A673 (cell line): ENCODE measurements at regions not wholly inside any gene's neighbourhood (a gene's known extent, or its start where the extent isn't known, plus 50 kb on each side); places are given as distances from the start of the nearest gene placed in this dataset.

Experiments used
- BruUV-seq: library from RNA; stranded (reverse); fragments of 400-500 nt; replicated peaks from 2 replicates; lab custom pipeline; 2021; lab: Mats Ljungman, UMichigan
- CTCF ChIA-PET: fragments of 300-600 bp; sonication (Branson Sonifier 250); formaldehyde crosslinking; loops from one replicate; lab custom pipeline; 2022; ENCODE audit warnings: antibody characterized with exemption; lab: Charles Lee
- POLR2A ChIA-PET: fragments of 300-600 bp; sonication (Branson Sonifier 250); formaldehyde crosslinking; loops from one replicate; lab custom pipeline; 2022; ENCODE audit warnings: antibody characterized with exemption; ENCODE audit not compliant: low non-redundant PET; lab: Charles Lee
- DNase-seq: peaks from one replicate; pipeline ENCODE4 v3.0.0-alpha.2; 2015; ENCODE audit warnings: low spot score
- H3K27ac ChIP-seq: fragments of 200-600 bp; sonication (generic); 2 replicates; pipeline ENCODE4 v1.5.1; 2016; ENCODE audit warnings: mixed run types, low read depth, mild to moderate bottlenecking, mixed read lengths, antibody characterized with exemption, low read length; ENCODE audit not compliant: poor library complexity, severe bottlenecking
- H3K27me3 ChIP-seq: fragments of 200-600 bp; sonication (generic); replicated peaks from 2 replicates; pipeline ENCODE4 v1.6.1; 2017; ENCODE audit warnings: mixed run types, low read depth, mild to moderate bottlenecking, mixed read lengths, antibody characterized with exemption, low read length; ENCODE audit not compliant: insufficient read depth, poor library complexity
- H3K36me3 ChIP-seq: fragments of 200-600 bp; sonication (generic); 2 replicates; pipeline ENCODE4 v1.6.1; 2016; ENCODE audit warnings: mixed run types, mild to moderate bottlenecking, mixed read lengths, antibody characterized with exemption, low read length; ENCODE audit not compliant: insufficient read depth, poor library complexity, severe bottlenecking
- H3K4me1 ChIP-seq: fragments of 200-600 bp; sonication (generic); 2 replicates; pipeline ENCODE4 v1.6.1; 2017; ENCODE audit warnings: mixed run types, mild to moderate bottlenecking, mixed read lengths, antibody characterized with exemption, low read length; ENCODE audit not compliant: insufficient read depth, poor library complexity, severe bottlenecking
- H3K4me3 ChIP-seq: fragments of 200-600 bp; sonication (generic); 2 replicates; pipeline ENCODE4 v1.5.1; 2016; ENCODE audit warnings: low read depth, mixed run types, mild to moderate bottlenecking, mixed read lengths, low read length; ENCODE audit not compliant: poor library complexity, severe bottlenecking
- H3K9me3 ChIP-seq: fragments of 200-600 bp; sonication (generic); 2 replicates; pipeline ENCODE4 v1.6.1; 2016; ENCODE audit warnings: mixed run types, low read depth, mild to moderate bottlenecking, mixed read lengths, antibody characterized with exemption, low read length; ENCODE audit not compliant: poor library complexity, severe bottlenecking
- EZH2 ChIP-seq: fragments of 200-600 bp; sonication (generic); IDR thresholded peaks from 2 replicates; pipeline ENCODE4 v1.6.1; 2017; ENCODE audit warnings: borderline replicate concordance, low read depth, mild to moderate bottlenecking, mixed read lengths, antibody characterized with exemption, low read length; ENCODE audit not compliant: poor library complexity, severe bottlenecking
- intact Hi-C: fragments of 100-400 bp; cut with micrococcal nuclease; formaldehyde crosslinking; loops from one replicate; pipeline ENCODE4 v1.10.0; 2022; ENCODE audit not compliant: unreplicated experiment
- TF ChIP-seq, protein P1 (sequence below): fragments of 300-800, 200-600 bp; sonication (generic); conservative IDR thresholded peaks from 2 replicates; pipeline ENCODE4 v1.5.1; 2017; ENCODE audit warnings: low read depth, mild to moderate bottlenecking, antibody characterized with exemption, low read length, moderate library complexity, mixed read lengths

DNA sequence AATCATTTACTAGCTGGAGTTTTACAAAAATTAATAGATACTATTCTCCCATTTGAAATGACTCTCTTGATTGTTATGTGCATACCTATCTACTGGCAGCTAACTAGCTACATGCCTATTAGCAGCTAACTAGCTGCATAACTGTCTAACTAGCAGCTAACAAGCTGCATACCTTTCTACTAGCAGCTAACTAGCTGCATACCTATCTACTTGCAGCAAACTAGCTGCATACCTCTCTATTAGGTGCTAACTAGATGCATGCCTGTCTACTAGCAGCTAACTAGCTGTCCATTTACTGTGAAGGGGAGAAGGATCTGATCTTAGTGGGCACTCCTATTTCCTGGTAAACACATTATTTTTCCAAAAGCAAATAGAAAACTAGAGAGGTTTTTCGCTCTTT is 439.4 kb upstream of the PFKP start:
- Histone ChIP-seq H3K27me3 (peaks cover 58% of the 10 kb centered on the region), H3K4me3 (no peak overlapping the region), H3K36me3 (no peaks in the 10 kb centered on the region), H3K4me1 (no peaks in the 10 kb centered on the region), H3K27ac (no peak overlapping the region), H3K9me3 (no peaks in the 10 kb centered on the region)
- DNase-seq, result no peak
- POLR2A ChIA-PET, result no interaction called here
- CTCF ChIA-PET, result no interaction called here
- BruUV-seq, result no TSS peak
- no peak for TF ChIP-seq EZH2
- TF ChIP-seq, protein P1, sequence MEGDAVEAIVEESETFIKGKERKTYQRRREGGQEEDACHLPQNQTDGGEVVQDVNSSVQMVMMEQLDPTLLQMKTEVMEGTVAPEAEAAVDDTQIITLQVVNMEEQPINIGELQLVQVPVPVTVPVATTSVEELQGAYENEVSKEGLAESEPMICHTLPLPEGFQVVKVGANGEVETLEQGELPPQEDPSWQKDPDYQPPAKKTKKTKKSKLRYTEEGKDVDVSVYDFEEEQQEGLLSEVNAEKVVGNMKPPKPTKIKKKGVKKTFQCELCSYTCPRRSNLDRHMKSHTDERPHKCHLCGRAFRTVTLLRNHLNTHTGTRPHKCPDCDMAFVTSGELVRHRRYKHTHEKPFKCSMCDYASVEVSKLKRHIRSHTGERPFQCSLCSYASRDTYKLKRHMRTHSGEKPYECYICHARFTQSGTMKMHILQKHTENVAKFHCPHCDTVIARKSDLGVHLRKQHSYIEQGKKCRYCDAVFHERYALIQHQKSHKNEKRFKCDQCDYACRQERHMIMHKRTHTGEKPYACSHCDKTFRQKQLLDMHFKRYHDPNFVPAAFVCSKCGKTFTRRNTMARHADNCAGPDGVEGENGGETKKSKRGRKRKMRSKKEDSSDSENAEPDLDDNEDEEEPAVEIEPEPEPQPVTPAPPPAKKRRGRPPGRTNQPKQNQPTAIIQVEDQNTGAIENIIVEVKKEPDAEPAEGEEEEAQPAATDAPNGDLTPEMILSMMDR, result no peak
- intact Hi-C loops, result no loop called here

DNA sequence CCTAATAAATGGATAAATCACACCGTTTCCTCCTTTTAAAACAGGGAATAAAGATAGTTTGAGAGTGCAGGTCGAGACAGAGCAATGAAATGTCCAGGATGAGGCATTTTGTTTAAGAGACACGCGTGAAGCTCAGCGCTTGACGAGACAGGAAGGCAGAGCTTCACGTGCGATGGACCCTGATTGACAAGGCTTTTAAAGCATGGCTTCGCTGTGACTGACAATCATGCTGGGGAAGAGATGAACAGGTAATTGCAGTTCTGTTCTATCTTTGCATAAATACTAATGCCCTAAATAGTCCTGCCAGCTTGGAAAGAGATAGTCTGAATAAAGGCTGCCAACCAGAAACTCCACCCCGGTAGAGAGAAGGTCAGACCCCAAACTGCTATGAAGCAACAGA is 442.3 kb upstream of the PFKP start:
- no TSS peak for BruUV-seq

DNA sequence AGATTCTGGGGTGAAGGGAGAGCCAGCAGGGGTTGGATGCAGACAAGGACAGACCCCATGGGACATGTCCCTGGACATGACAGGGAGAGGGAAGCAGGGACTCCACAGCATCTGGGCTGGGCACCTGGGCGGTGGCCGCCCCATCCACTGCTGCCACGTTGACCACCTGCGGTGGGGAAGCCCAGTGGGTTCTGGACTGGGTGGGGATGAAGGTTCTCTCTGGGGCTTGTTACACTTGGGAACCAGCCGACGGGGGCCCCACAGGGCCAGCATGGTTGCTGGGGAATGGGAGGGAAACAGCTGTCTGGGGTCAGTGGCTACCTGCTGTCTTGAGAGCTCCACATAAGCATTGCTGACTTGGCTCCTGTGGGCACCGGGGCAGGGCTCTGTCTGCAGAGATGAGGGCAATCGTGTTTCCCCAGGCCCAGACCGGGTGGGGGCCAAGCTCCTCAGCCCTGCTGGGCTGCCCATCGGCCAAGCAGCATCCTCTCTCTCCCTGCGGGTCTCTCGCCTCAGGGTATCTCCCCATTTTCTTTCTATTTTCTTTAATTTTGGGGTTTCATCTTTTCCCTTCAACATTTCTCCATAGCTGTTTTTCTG is 443.6 kb upstream of the PFKP start:
- POLR2A ChIA-PET, result no interaction called here

More for the DNA sequence above, 442.3 kb upstream of the PFKP start:
- ChIA-PET CTCF (no interaction called here), POLR2A (interaction anchor here (0.6 kb wide), 1 partner anchor 16 kb away, joined by 3 read pairs; no protein-coding TSS in a partner anchor)
- Histone ChIP-seq H3K27me3 (peaks cover 29% of the 10 kb centered on the region), H3K27ac (no peak overlapping the region), H3K4me1 (peaks cover 3% of the 10 kb centered on the region), H3K9me3 (no peaks in the 10 kb centered on the region), H3K4me3 (no peak overlapping the region), H3K36me3 (no peaks in the 10 kb centered on the region)
- intact Hi-C loops, result no loop called here
- no peak for DNase-seq
- TF ChIP-seq, protein P1, result no peak
- no peak for TF ChIP-seq EZH2

More for the DNA sequence above, 443.6 kb upstream of the PFKP start:
- CTCF ChIA-PET, result no interaction called here
- Histone ChIP-seq H3K9me3 (no peaks in the 10 kb centered on the region), H3K4me3 (no peak overlapping the region), H3K36me3 (no peaks in the 10 kb centered on the region), H3K27ac (no peak overlapping the region), H3K27me3 (peaks cover 17% of the 10 kb centered on the region), H3K4me1 (peaks cover 5% of the 10 kb centered on the region)
- BruUV-seq, result no TSS peak
- DNase-seq, result no peak
- TF ChIP-seq, protein P1, result no peak
- no peak for TF ChIP-seq EZH2
- intact Hi-C loops, result loop anchor here (5.0 kb wide), 2 partner anchors 354 to 419 kb away; no protein-coding TSS in a partner anchor
